Amniotic stem cell (primary cell): ENCODE measurements at regions not wholly inside any gene's neighbourhood (a gene's known extent, or its start where the extent isn't known, plus 50 kb on each side); places are given as distances from the start of the nearest gene placed in this dataset.

Experiments used
- DNase-seq: peaks from one replicate; lab custom pipeline; 2025; lab: John Stamatoyannopoulos, UW

- no peak for DNase-seq
Measured at GRCh38 chr5:72619251-72619650, 112.0 kb upstream of the ZNF366 start.

- no peak for DNase-seq
Measured at GRCh38 chr5:72618708-72619107, 111.5 kb upstream of the ZNF366 start.

- no peak for DNase-seq
Measured at GRCh38 chr5:72615061-72615460, 107.9 kb upstream of the ZNF366 start.

- no peak for DNase-seq
Measured at GRCh38 chr5:72613515-72613914, 106.3 kb upstream of the ZNF366 start.

GRCh38 chr5:72612810-72613209 is 105.6 kb upstream of the ZNF366 start:
- no peak for DNase-seq

GRCh38 chr5:72611118-72611730 is 104.0 kb upstream of the ZNF366 start:
- no peak for DNase-seq

GRCh38 chr5:72608926-72609325 is 101.7 kb upstream of the ZNF366 start:
- DNase-seq = no peak

GRCh38 chr5:72608297-72608696 is 101.1 kb upstream of the ZNF366 start:
- DNase-seq = no peak

- no peak for DNase-seq
Measured at GRCh38 chr5:72607381-72607780, 100.2 kb upstream of the ZNF366 start.

GRCh38 chr5:72606525-72606924 is 99.3 kb upstream of the ZNF366 start:
- no peak for DNase-seq

GRCh38 chr5:72605632-72606031 is 98.4 kb upstream of the ZNF366 start:
- no peak for DNase-seq

GRCh38 chr5:72604798-72605154 is 97.6 kb upstream of the ZNF366 start:
- DNase-seq = no peak

GRCh38 chr5:72604111-72604797 is 97.0 kb upstream of the ZNF366 start:
- no peak for DNase-seq

- no peak for DNase-seq
Measured at GRCh38 chr5:72602696-72603685, 95.8 kb upstream of the ZNF366 start.

- no peak for DNase-seq
Measured at GRCh38 chr5:72601861-72602260, 94.7 kb upstream of the ZNF366 start.

- peak; percentile 85 for DNase-seq
Measured at GRCh38 chr5:72600391-72600981, 93.3 kb upstream of the ZNF366 start.

- DNase-seq = no peak
Measured at GRCh38 chr5:72599519-72600370, 92.5 kb upstream of the ZNF366 start.

GRCh38 chr5:72599065-72599433 is 91.8 kb upstream of the ZNF366 start:
- no peak for DNase-seq

- DNase-seq = no peak
Measured at GRCh38 chr5:72598401-72599064, 91.3 kb upstream of the ZNF366 start.

GRCh38 chr5:72597456-72597948 is 90.3 kb upstream of the ZNF366 start:
- peak; percentile 81 for DNase-seq

- no peak for DNase-seq
Measured at GRCh38 chr5:72596956-72597355, 89.7 kb upstream of the ZNF366 start.
